Stimulated activated CD8-positive, alpha-beta memory T cell treated with anti-CD3 and anti-CD28 coated beads, Interleukin-12 subunit alpha, Interleukin-12 subunit beta, amount 100 ng/mL, for 1 hour (primary cell): ENCODE measurements at regions not wholly inside any gene's neighbourhood (a gene's known extent, or its start where the extent isn't known, plus 50 kb on each side); places are given as distances from the start of the nearest gene placed in this dataset.

Source experiments
- DNase-seq: peaks from one replicate; pipeline ENCODE4 v3.0.0-alpha.2; 2020; ENCODE audit warnings: low read depth

DNA sequence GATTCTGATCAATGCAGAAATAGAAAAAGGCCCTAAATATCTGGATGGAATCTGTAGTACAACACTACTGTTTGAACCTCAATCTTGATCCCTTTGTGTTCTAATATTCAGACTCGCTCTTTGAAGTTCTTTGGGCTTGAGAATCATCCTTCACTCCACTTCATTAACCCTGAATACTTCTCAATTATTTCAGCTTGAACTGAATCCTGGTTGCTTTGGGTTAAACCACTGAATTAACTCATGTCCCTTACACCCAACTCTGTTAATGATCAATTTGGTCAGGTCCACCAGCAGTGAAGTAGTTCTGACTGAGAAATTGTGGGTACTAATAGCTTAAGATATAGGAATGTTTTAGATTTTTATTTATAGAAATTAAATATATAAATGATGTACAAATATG is 1707.2 kb upstream of the ACO1 start:
- DNase-seq, result no peak

DNA sequence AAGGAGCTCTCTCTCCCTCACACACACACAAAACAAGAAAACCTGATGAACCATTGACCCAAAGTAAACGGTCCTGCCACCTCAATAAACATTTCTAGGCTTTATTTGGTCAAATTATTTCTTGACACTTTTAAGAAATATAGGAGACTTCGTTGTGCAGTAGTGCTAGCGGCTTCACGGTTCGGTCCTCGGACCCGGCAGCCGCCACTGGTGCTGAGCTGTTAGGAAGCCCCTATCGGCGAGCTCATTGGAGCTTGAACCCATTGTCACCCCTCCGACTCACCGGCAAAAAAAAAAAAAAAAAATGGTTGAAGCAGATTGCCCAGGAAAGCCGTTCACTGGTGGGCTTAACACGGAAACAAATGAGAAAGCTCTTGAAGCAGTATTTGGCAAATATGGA is 1695.6 kb upstream of the ACO1 start:
- no peak for DNase-seq

DNA sequence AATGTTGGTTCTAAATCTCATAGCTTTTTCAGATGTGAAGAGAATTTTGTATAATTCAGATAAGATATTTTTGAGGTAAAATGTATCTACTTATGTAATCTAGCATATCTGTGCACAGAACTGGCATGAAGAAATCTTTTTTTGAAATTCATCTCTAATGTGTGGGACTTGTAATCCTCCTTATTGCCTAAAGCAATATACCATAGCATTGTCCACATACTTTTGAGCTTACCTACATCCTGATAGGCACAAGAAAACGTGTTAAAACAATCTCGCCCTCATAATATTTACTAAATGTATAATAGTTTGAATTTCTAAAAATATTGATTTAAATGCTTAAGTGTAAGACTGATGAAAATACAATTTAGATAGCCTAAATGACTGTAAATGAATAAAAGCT is 1686.5 kb upstream of the ACO1 start:
- DNase-seq, result no peak

DNA sequence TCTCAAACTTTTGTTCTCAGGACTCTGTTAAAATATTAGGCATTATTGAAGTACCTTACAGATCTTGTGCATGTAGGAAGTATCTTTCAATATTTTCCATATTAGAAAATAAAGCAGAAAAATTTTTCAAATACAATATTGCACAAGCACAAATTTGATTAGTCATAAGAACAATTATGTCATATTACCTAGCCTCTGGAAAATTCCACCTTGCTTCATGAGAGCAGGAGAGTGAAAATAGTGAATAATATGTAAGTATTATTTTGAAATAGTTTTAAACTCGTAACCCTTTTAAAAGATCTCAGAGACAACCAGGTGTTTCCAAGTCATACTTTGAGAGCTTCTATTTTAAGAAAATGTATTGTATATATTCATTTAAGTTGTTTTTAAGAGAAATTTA is 1672.9 kb upstream of the ACO1 start:
- no peak for DNase-seq

DNA sequence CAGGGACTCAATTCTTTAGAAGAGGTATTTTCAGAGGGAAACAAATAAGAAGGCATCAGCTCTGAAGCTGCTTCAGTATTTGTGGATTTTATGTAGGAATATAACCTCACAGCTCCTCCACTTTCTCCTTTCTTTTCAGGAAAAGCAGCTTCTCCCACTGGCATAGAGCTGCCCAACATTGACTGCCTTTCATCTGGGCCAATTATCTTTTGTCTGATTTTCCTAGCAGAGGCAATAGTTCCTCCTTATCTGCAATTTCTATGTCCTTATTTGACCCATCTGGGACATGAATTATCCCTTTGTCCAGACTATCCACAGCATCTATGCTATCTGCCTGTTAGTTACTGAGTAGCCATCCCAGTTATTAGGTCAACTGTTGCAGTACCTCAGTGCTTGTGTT is 1671.2 kb upstream of the ACO1 start:
- DNase-seq, result no peak

DNA sequence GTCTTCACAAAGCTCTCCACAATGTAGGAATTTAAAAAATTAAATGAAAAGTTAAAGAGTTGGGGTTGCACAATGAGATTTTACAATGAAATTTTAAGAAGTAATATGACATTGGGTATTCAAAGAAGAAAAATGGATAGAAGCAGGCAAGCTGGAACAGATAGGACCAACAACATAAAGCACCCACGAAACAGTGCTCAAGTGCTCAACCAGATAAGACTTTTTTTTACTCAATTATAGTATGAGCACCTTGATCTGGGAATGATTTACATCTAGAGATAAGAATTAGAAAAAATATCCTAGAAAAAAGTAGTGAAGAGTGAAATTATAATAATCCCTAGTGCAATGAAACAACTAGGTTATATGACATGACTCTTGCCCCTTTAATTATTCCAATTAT is 1670.1 kb upstream of the ACO1 start:
- no peak for DNase-seq

DNA sequence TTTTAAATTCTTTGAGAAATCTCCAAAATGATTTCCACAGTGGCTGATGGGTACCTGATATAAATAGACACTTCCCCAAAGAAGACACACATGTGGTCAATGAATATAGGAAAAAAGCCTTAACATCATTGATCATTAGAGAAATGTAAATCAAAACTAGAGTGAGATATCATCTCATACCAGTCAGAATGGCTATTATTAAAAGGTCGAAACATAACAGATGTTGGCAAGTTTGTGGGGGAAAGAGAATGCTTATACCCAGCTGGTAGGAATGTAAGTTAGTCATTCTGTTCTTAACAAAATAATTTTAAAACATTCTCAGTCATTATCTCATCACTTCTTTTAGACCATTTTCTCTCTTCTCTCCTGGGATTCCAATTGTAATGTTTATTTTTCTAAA is 1666.0 kb upstream of the ACO1 start:
- DNase-seq, result no peak

DNA sequence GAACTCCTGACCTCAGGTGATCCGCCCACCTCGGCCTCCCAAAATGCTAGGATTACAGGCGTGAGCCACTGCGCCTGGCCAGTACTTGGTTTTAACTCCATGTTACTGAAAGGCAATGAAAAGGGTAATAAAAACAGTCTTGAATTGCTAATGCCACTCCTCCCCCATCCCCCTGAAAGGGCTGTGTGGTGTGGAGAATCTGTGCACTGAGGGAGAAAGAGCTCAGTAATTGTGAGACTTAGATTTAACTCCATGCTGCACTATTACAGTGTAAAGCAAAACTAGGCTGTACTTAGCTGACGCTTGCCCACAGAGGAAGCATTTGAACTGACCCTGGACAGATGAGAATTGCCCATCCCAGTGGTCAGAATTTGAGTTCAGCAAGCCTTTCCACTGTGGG is 1662.4 kb upstream of the ACO1 start:
- no peak for DNase-seq

DNA sequence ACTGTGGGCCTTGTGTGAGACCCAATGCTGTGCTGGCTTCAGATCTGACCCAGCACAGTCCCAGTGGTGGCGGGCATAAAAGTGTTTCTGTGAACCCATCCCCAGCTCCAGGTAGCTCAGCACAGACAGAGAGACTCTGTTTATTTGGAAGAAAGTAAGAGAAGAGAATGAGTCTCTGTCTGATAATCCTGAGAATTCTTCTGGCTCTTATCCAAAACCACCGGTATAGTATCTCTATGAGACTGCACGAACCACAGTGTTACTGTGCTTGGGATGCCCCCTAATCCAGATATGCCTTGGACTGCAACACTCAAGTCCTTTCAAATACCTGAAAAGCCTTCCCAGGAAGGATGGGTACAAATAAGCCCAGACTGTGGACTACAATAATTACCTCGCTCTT is 1660.8 kb upstream of the ACO1 start:
- no peak for DNase-seq

DNA sequence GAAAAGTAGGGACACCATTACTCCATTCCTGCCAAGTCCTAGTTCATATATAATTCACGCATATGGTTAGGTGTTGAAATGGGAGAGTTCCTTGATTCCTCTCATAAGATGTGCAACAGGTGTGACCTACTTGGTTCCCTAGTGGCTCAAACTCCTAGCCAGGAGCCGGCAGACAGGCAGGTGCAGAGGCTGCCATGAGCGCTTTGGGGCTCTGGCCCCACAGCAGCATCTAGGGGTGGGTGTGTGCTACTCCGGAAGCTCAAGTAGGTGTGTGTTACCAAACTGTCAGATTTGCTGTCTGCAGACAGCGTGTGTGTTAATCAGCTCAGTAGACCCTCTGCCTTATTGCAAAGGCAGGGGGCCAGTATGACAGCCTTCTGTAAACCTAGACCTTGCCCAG is 1652.4 kb upstream of the ACO1 start:
- no peak for DNase-seq

DNA sequence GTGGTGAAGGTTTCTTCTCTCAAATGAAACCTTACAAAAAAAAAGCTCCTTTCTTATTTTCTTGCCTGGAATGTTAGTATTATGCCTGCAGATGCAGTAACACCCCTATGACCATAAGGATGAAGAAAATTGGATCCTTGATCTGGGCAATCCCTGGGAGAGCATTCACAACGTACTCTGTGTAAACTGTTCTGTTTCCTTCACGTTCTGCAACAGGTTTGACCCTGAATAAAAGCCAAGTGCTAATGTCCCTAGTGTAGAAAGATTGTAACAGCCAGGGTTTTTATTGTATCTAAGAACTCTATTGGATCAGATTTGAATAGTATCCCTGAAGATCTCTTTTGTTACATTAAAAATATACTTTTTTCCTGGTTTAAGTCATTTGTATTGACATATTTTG is 1639.6 kb upstream of the ACO1 start:
- DNase-seq, result no peak

DNA sequence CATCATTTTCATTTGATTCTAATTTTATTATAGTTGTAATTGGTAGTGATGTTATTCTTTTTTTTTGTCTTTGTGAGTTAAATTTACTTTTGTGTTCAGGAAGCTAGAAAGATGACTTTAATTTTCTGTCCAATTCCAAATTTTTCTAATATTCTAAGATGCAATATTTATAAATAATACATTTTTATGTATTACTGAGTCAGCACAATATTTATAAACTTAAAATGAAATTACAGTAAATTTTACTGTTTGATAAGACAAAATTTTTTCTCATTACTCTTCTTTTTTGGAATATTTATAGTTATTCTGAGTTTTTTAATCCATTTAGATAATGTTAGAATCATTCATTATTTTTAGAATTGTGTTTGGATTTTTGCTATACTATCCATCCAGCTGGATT is 1637.9 kb upstream of the ACO1 start:
- no peak for DNase-seq

DNA sequence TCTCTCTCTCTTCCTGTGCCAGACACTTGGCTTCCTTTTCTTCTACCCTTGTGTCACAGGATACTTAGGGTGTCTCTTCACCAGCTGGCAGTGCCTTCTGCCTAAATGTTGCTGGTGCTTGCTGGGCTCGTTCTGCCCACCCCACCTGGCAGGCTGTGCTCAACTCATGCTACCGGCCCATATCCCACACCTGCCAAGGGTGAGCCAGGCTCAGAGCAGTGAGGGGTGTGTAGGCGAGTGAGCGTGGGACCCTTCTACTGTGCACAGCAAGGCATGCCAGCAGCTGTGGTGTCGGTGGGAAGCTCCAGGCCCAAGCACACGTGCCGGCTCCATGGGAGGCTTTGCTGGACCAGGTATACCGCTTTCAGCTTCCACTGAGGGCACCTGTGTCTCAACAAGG is 1626.7 kb upstream of the ACO1 start:
- no peak for DNase-seq

DNA sequence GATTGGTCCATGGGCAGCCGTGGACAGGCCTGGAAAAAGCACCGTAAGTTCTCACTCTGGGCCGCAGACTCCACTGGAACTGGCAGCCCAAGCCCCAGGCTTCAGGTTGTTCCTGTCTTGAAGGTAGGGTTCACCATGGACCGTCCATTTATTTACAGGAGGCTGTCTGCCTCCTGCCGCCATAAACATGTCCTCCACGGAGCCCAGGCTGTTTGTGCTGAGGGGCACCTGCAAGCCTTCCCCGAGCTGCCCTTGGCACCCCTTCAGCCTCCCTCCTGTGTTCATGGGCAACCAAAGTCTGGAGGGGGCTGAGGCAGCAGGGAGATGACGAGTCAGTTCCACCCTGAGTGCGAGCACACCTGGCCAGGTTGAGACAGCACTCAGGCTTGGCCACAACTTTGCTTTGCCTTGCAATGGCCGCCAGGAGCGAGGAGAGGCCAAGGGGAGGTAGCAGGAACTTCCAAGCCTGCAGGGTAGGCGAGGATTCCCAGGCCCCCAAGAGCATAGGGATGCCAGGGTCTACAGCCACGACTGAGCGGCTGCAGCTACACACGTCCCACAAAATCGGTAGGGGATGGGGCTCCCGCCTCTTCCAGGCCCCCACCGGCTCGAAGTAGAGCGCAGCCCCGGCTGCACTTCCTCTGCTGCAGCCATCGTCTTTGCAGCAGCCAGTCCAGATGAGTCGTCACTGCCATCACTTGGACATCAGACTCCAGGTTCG is 1625.6 kb upstream of the ACO1 start:
- no peak for DNase-seq

DNA sequence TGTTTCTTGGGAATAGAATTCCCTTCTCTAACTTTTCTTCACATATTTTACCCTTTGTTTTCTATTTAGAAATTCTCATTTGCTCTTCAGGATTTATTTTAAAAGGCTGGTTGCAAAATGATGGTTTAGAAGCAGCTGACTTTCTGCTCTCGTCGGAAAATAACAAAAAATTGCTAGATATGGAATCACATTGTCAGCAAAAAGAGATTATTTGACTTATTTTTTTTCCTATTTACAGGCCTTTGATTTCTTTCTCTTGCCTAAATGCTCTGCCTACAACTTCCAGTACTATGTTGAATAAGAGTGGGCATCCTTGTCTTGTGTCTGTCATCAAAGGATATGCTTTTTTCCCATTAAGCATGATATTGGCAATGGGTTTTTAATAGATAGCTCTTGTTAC is 1619.1 kb upstream of the ACO1 start:
- no peak for DNase-seq

DNA sequence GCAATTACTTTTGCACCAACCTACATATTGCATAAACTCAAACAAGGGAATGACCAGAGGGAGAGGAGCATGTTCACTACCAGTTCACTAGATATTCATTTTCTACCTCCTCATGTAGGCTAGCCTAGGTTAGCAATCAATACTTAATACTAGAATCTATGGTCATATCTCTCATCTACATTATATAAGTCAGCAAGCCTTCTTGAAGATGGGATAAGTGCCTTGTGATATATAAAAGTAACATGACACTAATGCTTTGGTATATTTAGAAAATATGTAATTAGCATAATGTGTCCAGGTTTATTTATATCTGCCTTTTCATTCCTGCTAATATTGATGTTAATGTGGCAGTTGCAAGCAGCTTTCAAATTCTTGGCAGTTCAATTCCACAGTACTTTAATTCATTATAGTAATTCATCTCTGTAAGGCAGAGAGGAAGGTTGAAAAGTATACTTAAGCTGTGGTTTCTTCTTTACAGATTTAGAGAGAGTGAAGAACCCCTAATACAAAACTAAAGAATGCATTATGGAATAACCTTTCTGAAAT is 1613.2 kb upstream of the ACO1 start:
- no peak for DNase-seq

DNA sequence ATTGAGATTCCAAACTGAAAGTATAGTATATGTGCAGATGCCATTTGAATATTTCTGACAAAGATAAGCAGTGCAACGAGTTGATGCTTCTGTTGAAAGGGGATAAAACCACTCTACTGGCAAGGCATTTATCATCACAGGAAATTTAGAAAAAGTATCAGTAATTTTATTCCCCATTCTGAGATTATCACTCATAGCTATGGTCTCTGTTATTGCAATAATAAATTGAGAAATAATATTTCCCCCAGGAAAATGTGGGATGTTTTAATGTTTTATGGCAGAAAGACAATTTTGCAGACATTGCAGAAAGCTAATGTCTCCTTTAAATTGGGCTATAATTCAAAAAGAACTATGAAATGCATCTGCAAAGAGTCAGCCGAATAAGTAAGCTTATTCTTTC is 1612.7 kb upstream of the ACO1 start:
- no peak for DNase-seq

DNA sequence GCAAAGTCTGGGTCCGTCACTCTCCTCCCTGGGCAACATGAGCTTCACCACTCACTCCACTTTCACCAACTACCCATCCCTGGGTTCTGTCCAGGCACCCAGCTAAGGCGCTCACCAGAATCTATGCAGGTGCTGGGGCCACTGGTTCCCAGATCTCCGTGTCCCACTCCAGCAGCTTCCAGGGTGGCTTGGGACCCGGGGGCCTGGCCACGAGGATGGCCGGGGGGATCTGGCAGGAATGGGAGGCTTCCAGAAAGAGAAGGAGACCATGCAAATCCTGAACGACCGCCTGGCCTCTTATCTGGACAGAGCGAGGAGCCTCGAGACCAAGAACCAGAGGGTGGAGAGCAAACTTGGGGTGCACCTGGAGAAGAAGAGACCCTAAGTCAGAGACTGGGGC is 1611.0 kb upstream of the ACO1 start:
- no peak for DNase-seq

DNA sequence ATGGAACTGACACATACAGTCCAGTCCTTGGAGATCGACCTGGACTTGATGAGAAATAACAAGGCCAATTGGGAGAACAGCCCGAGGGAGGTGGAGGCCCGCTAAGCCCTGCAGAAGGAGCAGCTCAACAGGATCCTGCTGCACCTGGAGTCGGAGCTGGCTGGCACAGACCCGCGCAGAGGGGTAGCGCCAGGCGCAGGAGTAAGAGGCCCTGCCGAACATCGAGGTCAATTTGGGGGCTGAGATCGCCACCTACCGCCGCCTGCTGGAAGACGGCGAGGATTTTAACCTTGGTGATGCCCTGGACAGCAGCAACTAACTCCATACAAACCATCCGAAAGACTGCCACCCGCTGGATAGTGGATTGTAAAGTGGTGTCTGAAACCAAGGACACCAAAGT is 1610.1 kb upstream of the ACO1 start:
- no peak for DNase-seq

DNA sequence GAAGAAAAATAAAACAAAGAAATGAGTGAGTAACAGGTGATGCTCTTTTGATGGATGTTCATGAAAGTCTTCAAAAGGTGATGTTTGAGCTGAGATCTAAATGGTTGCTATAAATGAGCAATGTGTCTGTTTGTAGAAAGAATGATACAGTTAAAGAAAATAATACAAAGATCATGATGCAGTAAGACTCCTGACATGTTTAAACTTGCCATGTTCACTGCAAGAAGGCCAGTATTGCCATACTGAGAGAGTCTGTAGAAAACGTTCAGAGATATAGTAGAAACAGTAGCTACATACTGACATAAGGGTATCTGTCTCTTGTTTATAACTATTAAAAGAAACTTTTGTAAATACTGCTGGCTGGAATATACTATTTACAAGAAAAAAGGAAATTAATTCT is 1609.2 kb upstream of the ACO1 start:
- no peak for DNase-seq

DNA sequence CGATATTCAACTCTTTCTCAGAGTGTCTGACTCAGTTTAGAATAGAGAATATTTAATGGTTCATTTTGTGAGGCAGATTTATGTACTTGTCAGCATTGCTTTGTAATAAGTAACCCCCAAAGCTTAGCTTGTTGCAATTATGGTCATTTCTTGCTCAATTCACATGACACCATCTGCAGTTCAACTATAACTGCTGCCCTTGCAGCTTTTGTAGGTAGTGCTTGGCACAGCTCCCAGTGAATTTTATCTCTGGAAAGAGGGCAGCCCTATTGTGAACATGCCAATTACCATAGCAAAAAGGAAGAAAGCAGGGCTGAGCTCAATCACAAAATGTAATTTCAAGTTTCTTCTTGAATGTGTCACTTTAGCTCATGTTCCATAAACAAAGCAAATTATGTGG is 1587.7 kb upstream of the ACO1 start:
- no peak for DNase-seq

DNA sequence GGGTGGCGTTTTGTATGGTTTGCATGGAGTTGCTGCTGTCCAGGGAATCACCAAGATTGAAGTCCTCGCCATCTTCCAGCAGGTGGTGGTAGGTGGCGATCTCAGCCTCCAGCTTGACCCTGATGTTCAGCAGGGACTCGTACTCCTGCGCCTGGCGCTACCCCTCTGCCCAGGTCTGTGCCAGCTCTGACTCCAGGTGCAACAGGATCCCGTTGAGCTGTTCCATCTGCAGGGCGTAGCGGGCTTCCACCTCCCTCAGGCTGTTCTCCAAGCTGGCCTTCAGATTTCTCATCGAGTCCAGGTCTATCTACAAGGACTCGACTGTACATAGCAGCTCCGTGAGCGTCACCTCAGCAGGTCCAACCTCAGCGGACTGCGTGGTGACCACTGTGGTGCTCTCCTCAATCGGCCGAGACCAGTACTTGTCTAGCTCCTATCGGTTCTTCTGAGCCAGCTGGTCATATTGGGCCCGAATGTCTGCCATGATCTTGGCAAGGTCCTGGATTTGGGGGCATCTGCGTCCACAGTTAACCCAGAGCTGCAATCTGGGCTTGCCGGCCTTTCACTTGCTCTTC is 1584.8 kb upstream of the ACO1 start:
- no peak for DNase-seq

DNA sequence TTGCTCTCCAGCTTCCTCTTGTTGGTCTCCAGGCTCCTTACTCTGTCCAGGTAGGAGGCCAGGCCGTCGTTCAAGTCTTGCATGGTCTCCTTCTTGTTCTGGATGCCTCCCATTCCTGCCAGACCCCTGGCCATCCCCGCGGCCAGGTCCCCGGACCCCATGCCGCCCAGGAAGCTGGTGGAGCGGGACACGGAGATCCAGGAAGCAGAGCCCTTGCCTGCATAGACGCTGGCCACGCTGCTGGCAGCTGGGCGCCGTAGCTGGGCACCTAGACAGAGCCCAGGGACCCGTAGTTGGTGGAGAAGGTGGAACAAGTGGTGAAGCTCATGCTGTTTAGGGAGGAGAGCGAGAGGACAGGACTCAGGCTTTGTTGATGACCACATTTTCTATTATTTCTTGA is 1584.0 kb upstream of the ACO1 start:
- DNase-seq, result no peak

DNA sequence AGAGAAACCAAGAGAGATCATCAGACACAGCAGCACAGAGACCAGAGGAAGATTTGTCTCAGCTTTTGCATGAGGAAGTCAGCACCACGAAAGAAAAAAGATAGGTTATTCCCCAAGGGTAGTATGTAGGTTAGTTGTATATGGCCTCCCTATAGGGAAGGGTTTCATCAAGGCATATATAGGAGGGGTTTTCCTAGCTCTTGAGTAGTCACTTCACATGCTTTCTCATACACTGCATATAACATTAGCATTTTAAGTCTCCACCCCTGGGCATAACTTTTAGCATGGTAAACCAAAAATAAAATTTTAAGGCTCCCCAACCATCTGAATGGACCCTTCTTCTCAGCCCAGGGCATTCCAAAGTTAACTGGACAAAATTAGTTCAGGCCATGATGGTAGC is 1571.6 kb upstream of the ACO1 start:
- no peak for DNase-seq
